ENCODE measurements at regions not wholly inside any gene's neighbourhood (a gene's known extent, or its start where the extent isn't known, plus 50 kb on each side); places are given as distances from the start of the nearest gene placed in this dataset.

DNA sequence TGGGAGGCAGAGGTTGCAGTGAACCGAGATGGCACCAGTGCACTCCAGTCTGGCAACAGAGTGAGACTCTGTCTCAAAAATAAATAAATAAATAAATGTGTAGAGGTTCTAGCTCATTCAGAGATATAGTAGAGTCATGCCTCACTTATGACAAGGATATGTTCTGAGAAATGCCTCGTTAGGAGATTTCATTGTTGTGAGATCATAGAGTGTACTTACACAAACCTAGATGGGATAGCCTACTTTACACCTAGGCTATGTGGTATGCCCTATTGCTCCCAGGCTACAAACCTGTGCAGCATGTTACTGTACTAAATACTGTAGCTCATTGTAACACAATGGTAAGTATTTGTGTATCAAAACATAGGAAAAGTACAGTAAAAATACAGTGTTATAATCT is 155.3 kb upstream of the JUN start:
- TF ChIP-seq, protein P1, sequence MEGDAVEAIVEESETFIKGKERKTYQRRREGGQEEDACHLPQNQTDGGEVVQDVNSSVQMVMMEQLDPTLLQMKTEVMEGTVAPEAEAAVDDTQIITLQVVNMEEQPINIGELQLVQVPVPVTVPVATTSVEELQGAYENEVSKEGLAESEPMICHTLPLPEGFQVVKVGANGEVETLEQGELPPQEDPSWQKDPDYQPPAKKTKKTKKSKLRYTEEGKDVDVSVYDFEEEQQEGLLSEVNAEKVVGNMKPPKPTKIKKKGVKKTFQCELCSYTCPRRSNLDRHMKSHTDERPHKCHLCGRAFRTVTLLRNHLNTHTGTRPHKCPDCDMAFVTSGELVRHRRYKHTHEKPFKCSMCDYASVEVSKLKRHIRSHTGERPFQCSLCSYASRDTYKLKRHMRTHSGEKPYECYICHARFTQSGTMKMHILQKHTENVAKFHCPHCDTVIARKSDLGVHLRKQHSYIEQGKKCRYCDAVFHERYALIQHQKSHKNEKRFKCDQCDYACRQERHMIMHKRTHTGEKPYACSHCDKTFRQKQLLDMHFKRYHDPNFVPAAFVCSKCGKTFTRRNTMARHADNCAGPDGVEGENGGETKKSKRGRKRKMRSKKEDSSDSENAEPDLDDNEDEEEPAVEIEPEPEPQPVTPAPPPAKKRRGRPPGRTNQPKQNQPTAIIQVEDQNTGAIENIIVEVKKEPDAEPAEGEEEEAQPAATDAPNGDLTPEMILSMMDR (IDR thresholded peaks at IDR 0.05; ENCODE audit: unreplicated experiment): no peak
- H3K4me3 Mint-ChIP-seq (ENCODE audit: low read depth, unreplicated experiment): no peak overlapping the region
- no peak overlapping the region for H3K27ac Mint-ChIP-seq (ENCODE audit: unreplicated experiment)
- no TSS peak for BruUV-seq (replicated peaks)
- no peaks in the 10 kb centered on the region for H3K27me3 Mint-ChIP-seq (ENCODE audit: unreplicated experiment)
- no peaks in the 10 kb centered on the region for H3K36me3 Mint-ChIP-seq (ENCODE audit: insufficient read depth, unreplicated experiment)
- intact Hi-C loops (cut with micrococcal nuclease; ENCODE audit: unreplicated experiment): loop anchor here (10.0 kb wide), 1 partner anchor 136 kb away; no protein-coding TSS in a partner anchor
- no peak for DNase-seq
- H3K9me3 Mint-ChIP-seq (ENCODE audit: low read depth, unreplicated experiment): no peaks in the 10 kb centered on the region
- H3K4me1 Mint-ChIP-seq (ENCODE audit: low read depth, unreplicated experiment): peaks cover 14% of the 10 kb centered on the region
- CTCF ChIA-PET: interaction anchor here (0.7 kb wide), 1 partner anchor 107 kb away, joined by 5 read pairs; no protein-coding TSS in a partner anchor

DNA sequence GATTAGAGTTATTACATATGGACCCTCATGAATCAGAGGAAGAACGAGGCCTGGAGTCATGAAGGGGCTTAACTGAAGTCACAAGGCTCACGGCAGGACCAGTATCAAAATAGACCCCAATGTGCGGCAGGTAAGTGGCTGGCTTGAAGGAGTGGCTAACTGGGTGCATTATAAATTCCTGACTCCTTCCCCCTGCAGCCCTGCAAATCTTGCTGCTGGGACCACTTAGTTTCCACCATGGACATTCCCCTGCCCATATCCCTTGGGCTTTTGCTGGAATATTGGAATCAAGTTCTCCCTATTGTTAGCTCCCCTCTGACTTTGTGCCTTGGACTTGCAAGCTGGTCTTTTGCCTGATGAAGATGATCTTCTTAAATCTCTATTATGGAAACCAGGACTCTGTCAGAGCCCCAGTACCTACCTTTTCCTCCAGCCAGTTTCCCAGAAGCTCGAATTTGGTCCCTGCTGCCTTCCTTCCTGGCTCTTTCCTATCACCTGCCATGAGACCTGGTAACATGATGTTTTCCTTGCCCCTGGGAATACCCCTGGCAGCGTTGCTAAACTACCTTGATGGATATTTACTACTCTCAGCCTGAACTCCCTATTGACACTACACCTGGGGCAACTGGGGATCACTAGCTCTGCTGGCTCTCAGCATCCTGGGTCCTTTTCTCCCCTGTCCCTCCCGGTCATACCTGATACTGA is 156.0 kb upstream of the JUN start:
- H3K9me3 Mint-ChIP-seq (ENCODE audit: low read depth, unreplicated experiment): no peaks in the 10 kb centered on the region
- no TSS peak for BruUV-seq (replicated peaks)
- no peak for DNase-seq
- H3K27ac Mint-ChIP-seq (ENCODE audit: unreplicated experiment): no peak overlapping the region
- intact Hi-C loops (cut with micrococcal nuclease; ENCODE audit: unreplicated experiment): loop anchor here (10.0 kb wide), 1 partner anchor 135 kb away; no protein-coding TSS in a partner anchor
- no peak overlapping the region for H3K4me3 Mint-ChIP-seq (ENCODE audit: low read depth, unreplicated experiment)
- no peaks in the 10 kb centered on the region for H3K36me3 Mint-ChIP-seq (ENCODE audit: insufficient read depth, unreplicated experiment)
- CTCF ChIA-PET: no interaction called here
- TF ChIP-seq, protein P1 (IDR thresholded peaks at IDR 0.05; ENCODE audit: unreplicated experiment): no peak
- H3K27me3 Mint-ChIP-seq (ENCODE audit: unreplicated experiment): no peaks in the 10 kb centered on the region
- H3K4me1 Mint-ChIP-seq (ENCODE audit: low read depth, unreplicated experiment): peaks cover 8% of the 10 kb centered on the region

DNA sequence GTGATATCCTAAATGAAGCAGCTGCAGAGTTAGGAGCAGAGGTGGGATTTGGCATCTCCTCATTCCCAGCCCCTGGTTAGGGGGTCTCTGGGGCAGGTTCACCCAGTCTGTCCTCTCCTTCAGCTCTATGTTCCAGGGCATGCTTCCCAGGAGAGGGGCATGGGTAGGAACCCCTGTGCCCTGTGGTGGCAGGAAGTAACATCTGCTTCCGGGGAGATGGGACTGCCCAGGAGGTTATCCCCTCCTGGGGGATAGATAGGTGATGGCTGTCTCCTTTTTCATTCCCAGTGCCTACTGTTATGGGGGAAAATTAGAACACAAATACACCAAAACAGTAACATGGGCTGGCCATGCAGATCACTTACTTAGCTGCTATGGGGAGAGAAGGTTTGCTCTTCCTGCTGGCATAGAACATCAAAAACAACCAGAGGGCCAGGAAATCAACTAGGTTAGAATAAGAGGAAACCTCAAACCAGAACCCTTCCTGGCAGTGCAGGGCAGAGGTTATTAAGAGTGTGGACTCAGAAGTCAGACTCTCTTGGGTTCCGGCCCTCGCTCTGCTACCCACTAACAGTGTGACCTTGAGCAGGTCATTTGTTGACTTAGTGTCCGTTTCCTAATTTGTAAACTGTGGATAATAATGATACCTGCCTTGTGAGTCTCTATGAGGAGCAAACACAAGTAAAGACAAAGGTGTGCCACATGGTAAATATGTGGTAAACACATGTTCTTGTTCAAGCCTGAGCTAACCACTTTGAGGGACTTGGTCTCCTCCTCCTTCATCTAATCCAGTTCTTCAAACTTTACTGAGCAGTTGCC is 157.8 kb upstream of the JUN start:
- H3K9me3 Mint-ChIP-seq (ENCODE audit: low read depth, unreplicated experiment): peaks cover 2% of the 10 kb centered on the region
- no peak overlapping the region for H3K4me3 Mint-ChIP-seq (ENCODE audit: low read depth, unreplicated experiment)
- no peaks in the 10 kb centered on the region for H3K36me3 Mint-ChIP-seq (ENCODE audit: insufficient read depth, unreplicated experiment)
- no peak overlapping the region for H3K27ac Mint-ChIP-seq (ENCODE audit: unreplicated experiment)
- H3K27me3 Mint-ChIP-seq (ENCODE audit: unreplicated experiment): no peaks in the 10 kb centered on the region
- TF ChIP-seq, protein P1 (IDR thresholded peaks at IDR 0.05; ENCODE audit: unreplicated experiment): no peak
- DNase-seq: no peak
- H3K4me1 Mint-ChIP-seq (ENCODE audit: low read depth, unreplicated experiment): peaks cover 8% of the 10 kb centered on the region
- no TSS peak for BruUV-seq (replicated peaks)
- CTCF ChIA-PET: no interaction called here
- intact Hi-C loops (cut with micrococcal nuclease; ENCODE audit: unreplicated experiment): no loop called here

DNA sequence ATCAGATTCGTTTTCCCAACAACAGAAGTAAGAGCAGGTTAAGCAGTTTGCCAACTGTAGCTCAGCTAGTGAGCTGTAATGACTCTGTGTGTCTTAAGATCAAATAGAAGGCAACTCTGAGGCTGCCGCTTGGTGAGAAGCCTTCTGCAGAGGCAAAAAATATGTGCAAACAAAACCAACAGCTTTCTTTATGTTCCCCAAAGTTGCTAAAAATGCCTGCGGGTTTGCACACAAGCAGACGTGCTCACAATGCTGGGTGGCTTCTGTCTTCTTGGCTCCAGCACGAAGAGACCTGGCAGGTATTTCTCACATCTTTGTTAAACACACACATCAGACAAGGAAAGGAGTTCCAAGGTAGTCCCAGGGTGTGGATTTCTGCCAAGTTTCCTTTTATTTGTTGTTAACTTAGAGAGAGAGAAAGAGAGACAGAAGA is 158.9 kb upstream of the JUN start:
- peaks cover 2% of the 10 kb centered on the region for H3K9me3 Mint-ChIP-seq (ENCODE audit: low read depth, unreplicated experiment)
- TF ChIP-seq, protein P1 (IDR thresholded peaks at IDR 0.05; ENCODE audit: unreplicated experiment): no peak
- no peak overlapping the region for H3K27ac Mint-ChIP-seq (ENCODE audit: unreplicated experiment)
- no TSS peak for BruUV-seq (replicated peaks)
- H3K4me3 Mint-ChIP-seq (ENCODE audit: low read depth, unreplicated experiment): no peak overlapping the region
- intact Hi-C loops (cut with micrococcal nuclease; ENCODE audit: unreplicated experiment): no loop called here
- DNase-seq: no peak
- no peaks in the 10 kb centered on the region for H3K27me3 Mint-ChIP-seq (ENCODE audit: unreplicated experiment)
- H3K4me1 Mint-ChIP-seq (ENCODE audit: low read depth, unreplicated experiment): no peaks in the 10 kb centered on the region
- no peaks in the 10 kb centered on the region for H3K36me3 Mint-ChIP-seq (ENCODE audit: insufficient read depth, unreplicated experiment)
- CTCF ChIA-PET: no interaction called here

Measured in Calu3 (cell line).